Occipital lobe (tissue), 1 donor: ENCODE measurements at regions not wholly inside any gene's neighbourhood (a gene's known extent, or its start where the extent isn't known, plus 50 kb on each side); places are given as distances from the start of the nearest gene placed in this dataset.
"Not testable (repeated sequence)": the region's sequence is repeated elsewhere in the genome, so short reads cannot be mapped to it uniquely, and the experiment has no call there.

Source experiments
- DNase-seq: peaks from one replicate; lab custom pipeline; 2025; lab: John Stamatoyannopoulos, UW

- not testable (repeated sequence) for DNase-seq
These were observed 161.4 kb downstream of the SYT15 start for GRCh38 chr10:46740368-46740767.

- DNase-seq = not testable (repeated sequence)
These were observed 162.2 kb upstream of the PTPN20 start for GRCh38 chr10:46749003-46749402.

GRCh38 chr10:46749470-46749869 is 161.8 kb upstream of the PTPN20 start:
- DNase-seq = not testable (repeated sequence)

- DNase-seq = not testable (repeated sequence)
These were observed 157.5 kb upstream of the PTPN20 start for GRCh38 chr10:46753763-46754162.

- DNase-seq = not testable (repeated sequence)
These were observed 149.8 kb upstream of the PTPN20 start for GRCh38 chr10:46761471-46761870.

GRCh38 chr10:46768515-46769291 is 142.5 kb upstream of the PTPN20 start:
- DNase-seq = not testable (repeated sequence)

- not testable (repeated sequence) for DNase-seq
These were observed 137.9 kb upstream of the PTPN20 start for GRCh38 chr10:46773178-46773896.

- not testable (repeated sequence) for DNase-seq
These were observed 137.4 kb upstream of the PTPN20 start for GRCh38 chr10:46773897-46774236.

GRCh38 chr10:46774366-46774765 is 136.9 kb upstream of the PTPN20 start:
- not testable (repeated sequence) for DNase-seq

GRCh38 chr10:46774945-46775667 is 136.1 kb upstream of the PTPN20 start:
- not testable (repeated sequence) for DNase-seq

GRCh38 chr10:46775668-46776059 is 135.6 kb upstream of the PTPN20 start:
- not testable (repeated sequence) for DNase-seq

- not testable (repeated sequence) for DNase-seq
These were observed 131.7 kb upstream of the PTPN20 start for GRCh38 chr10:46779571-46779970.

GRCh38 chr10:46780164-46780563 is 131.1 kb upstream of the PTPN20 start:
- not testable (repeated sequence) for DNase-seq

GRCh38 chr10:46781001-46781400 is 130.2 kb upstream of the PTPN20 start:
- DNase-seq = not testable (repeated sequence)

GRCh38 chr10:46782001-46782874 is 129.0 kb upstream of the PTPN20 start:
- DNase-seq = not testable (repeated sequence)

GRCh38 chr10:46784665-46785064 is 126.6 kb upstream of the PTPN20 start:
- not testable (repeated sequence) for DNase-seq

- not testable (repeated sequence) for DNase-seq
These were observed 125.1 kb upstream of the PTPN20 start for GRCh38 chr10:46786125-46786517.

GRCh38 chr10:46786518-46787320 is 124.5 kb upstream of the PTPN20 start:
- peak; percentile 72 for DNase-seq

- no peak for DNase-seq
These were observed 124.0 kb upstream of the PTPN20 start for GRCh38 chr10:46787321-46787615.

- not testable (repeated sequence) for DNase-seq
These were observed 118.4 kb upstream of the PTPN20 start for GRCh38 chr10:46792657-46793357.
